ENCODE measurements at regions not wholly inside any gene's neighbourhood (a gene's known extent, or its start where the extent isn't known, plus 50 kb on each side); places are given as distances from the start of the nearest gene placed in this dataset.
"Not testable (repeated sequence)": the region's sequence is repeated elsewhere in the genome, so short reads cannot be mapped to it uniquely, and the experiment has no call there.

DNA sequence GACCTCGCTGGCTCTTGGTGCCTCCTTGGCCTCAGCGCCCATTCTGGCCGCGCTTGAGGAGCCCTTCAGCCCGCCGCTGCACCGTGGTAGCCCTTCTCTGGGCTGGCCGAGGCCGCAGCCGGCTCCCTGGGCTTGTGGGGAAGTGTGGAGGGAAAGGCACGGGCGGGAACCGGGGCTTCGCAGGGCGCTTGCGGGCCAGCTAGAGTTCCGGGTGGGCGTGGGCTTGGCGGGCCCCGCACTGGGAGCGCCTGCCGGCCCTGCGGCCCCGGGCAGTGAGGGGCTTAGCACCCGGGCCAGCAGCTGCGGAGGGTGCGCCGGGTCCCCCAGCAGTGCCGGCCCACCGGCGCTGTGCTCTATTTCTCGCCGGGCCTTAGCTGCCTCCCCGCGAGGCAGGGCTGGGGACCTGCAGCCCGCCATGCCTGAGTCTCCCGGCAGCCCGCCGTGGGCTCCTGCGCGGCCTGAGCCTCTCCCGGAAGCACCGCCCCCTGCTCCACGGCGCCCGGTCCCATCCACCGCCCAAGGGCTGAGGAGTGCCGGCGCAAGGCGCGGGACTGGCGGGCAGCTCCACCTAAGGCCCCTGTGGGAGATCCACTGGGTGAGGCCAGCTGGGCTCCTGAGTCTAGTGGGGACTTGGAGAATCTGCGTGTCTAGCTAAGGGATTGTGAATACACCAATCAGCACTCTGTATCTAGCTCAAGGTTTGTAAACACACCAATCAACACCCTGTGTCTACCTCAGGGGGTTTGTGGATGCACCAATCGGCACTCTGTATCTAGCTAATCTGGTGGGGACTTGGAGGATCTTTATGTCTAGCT, 141.1 kb downstream of the SLCO4C1 start:
- H3K27me3 ChIP-seq; H3K4me1 ChIP-seq; H3K4me3 ChIP-seq; H3K27ac ChIP-seq; H3K36me3 ChIP-seq; H3K9me3 ChIP-seq (replicated peaks); DNase-seq: not testable (repeated sequence)

DNA sequence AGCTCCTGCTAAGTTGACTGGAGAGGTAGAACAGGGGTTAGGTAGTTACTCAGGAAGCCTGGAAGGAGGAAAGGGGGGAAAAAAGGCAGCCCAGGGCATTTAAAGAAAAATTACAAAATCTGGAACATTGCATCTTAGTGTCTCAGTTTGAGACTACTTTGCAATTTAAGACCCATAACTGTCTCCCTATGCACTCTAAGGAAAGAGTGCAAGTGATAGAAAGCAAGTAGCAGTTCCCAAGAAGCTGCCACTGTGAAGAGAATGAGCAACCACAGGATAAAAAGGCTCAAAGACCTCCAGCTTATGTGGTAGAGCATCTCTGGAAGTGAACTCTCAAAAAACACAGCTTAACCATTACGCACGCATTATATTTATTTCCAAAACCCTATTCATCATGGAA, 141.8 kb downstream of the SLCO4C1 start:
- Histone ChIP-seq H3K27ac (no peak overlapping the region), H3K27me3 (no peaks in the 10 kb centered on the region), H3K36me3 (no peaks in the 10 kb centered on the region), H3K4me3 (no peak overlapping the region), H3K9me3 (replicated peaks) (no peaks in the 10 kb centered on the region), H3K4me1 (no peaks in the 10 kb centered on the region)
- no peak for DNase-seq

DNA sequence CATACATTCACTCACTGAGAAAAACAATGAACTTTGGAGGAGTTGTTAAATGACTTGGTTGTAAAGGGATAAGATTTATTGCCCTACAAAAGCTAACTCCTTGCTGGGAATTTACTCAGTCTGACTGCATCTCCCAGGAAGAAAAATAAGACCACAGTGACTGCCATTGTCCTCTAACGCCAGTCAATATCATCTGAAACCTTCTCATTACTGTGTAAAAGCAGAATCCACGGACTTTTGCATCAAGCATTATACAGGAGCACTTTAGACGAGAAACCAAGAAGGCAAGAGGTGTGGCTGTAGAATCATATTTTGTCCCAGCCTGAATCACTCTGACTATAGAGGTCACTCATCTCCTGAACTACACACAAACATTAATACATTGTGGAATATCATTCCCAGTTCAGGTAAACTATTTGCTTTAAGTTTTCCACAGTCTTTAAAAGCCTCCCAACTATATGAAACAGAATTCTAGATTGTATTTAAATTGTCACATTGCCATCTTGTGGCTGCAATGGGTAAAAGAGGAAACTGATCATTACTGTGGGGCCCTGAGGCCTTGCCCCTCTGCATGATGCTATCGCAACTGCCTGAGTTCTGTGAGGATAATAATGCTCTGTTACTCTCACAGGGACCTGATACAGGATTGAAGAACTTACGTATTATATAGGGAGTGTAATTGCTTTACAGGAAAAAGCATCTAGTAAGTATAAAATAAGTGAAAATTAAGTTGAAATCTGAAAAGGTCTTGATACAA, 142.9 kb downstream of the SLCO4C1 start:
- DNase-seq = peak; percentile 7 to 58
- Histone ChIP-seq H3K4me3 (no peak overlapping the region), H3K9me3 (replicated peaks) (no peaks in the 10 kb centered on the region), H3K27me3 (no peaks in the 10 kb centered on the region), H3K36me3 (no peaks in the 10 kb centered on the region), H3K27ac (no peak overlapping the region), H3K4me1 (no peaks in the 10 kb centered on the region)

DNA sequence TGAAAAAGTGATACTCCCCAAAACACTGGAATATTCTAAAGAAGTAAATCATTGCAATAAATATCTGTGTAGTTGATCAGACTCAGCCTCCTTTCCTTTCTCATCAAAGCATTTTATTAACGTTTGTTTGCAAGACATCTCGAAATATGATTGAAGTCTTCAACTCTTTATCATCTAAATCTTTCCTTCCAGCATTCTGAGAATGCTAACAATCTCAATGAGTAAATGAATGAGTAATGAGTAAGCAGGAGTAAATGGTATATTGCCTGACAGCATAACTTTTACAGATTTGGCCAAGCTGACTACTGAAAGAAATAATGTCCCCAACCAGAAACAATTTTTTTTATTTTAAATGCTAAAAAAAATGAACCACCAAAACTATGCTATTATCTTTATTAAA, 157.1 kb downstream of the SLCO4C1 start:
- Histone ChIP-seq H3K27me3 (no peaks in the 10 kb centered on the region), H3K36me3 (no peaks in the 10 kb centered on the region), H3K9me3 (replicated peaks) (no peaks in the 10 kb centered on the region), H3K4me3 (no peak overlapping the region), H3K27ac (no peak overlapping the region), H3K4me1 (no peaks in the 10 kb centered on the region)
- DNase-seq = no peak

DNA sequence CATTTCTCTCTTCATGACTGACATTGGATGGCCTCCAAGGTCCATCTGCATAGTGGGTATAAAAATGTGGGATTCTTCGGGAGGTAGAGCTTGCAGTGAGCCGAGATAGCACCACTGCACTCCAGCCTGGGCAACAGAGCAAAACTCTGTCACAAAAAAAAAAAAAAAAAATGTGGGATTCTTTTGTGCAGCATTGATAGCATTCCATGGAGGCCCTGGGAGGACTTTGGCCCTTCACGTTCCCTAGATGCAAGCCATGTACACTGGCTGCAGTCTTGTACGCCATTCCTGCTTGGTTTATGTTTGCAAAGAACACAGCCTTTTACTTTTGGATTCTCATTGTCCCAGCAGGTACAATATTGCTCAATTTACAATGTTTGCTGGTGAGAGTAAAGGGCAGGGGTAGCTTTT, 157.8 kb downstream of the SLCO4C1 start:
- Histone ChIP-seq H3K27ac (no peak overlapping the region), H3K36me3 (no peaks in the 10 kb centered on the region), H3K4me1 (no peaks in the 10 kb centered on the region), H3K4me3 (no peak overlapping the region), H3K27me3 (no peaks in the 10 kb centered on the region), H3K9me3 (replicated peaks) (no peaks in the 10 kb centered on the region)
- DNase-seq = no peak

DNA sequence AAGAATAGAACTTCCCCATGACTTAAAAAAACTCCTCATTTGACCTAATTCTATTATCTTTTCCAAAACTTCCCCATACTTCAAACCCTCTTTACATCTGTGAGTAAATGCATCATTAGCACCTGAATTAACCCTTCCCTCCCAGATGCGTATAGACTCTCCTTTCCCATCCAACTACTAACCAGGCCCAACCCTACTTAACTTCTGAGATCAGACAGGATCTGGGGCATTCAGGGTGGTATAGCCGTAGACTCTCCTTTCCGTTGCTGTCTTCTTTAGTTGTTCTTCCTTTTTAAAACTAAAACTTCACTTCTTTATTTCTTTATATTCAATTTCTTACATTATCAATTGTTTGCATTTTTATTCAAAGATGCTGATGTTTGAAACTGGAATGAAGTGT, 165.2 kb downstream of the SLCO4C1 start:
- H3K4me1 ChIP-seq = no peaks in the 10 kb centered on the region
- DNase-seq = no peak
- H3K9me3 ChIP-seq (replicated peaks) = no peaks in the 10 kb centered on the region
- no peaks in the 10 kb centered on the region for H3K36me3 ChIP-seq
- no peak overlapping the region for H3K4me3 ChIP-seq
- no peak overlapping the region for H3K27ac ChIP-seq
- no peaks in the 10 kb centered on the region for H3K27me3 ChIP-seq

DNA sequence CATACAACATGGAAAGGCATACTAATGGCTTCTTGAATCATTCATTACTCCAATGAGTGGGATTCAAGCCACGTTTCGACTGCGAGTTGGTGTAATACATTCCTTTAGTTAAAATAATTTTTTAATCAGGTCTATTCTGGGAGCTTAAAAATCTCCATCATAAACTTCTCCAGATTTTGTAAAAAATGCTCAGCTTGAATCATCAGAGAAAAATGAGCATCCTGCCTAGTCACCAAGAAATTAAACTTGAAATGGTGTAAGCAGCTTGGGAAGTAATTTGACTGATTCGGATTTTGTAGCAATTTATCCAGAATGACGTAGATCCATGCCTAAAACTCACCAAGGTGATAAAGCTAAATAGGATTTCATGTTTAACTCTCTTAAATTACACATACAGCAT, 165.7 kb downstream of the SLCO4C1 start:
- no peak overlapping the region for H3K27ac ChIP-seq
- no peaks in the 10 kb centered on the region for H3K36me3 ChIP-seq
- no peaks in the 10 kb centered on the region for H3K27me3 ChIP-seq
- no peaks in the 10 kb centered on the region for H3K4me1 ChIP-seq
- no peak overlapping the region for H3K4me3 ChIP-seq
- H3K9me3 ChIP-seq (replicated peaks) = no peaks in the 10 kb centered on the region
- no peak for DNase-seq

DNA sequence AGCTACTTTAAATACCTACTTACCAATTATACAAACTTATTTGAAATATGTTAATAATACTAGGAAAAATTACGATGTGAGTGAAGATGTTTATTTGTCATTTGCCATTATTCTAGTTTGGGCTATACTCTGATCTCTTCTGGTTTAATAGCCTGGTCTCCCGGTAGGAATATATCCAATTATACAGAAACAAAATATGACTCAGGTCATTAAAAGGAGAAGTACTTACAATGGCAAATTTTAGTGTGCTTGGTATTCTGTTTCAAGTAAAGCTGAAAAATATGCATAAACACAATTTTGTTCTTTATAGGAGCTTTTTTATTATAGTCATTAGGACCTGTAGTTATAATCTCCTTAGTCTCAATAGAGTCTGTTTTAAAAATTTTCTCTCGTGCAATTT, 176.8 kb downstream of the SLCO4C1 start:
- Histone ChIP-seq H3K36me3 (no peaks in the 10 kb centered on the region), H3K9me3 (replicated peaks) (no peaks in the 10 kb centered on the region), H3K27me3 (no peaks in the 10 kb centered on the region), H3K27ac (no peak overlapping the region), H3K4me1 (no peaks in the 10 kb centered on the region), H3K4me3 (no peak overlapping the region)
- no peak for DNase-seq

DNA sequence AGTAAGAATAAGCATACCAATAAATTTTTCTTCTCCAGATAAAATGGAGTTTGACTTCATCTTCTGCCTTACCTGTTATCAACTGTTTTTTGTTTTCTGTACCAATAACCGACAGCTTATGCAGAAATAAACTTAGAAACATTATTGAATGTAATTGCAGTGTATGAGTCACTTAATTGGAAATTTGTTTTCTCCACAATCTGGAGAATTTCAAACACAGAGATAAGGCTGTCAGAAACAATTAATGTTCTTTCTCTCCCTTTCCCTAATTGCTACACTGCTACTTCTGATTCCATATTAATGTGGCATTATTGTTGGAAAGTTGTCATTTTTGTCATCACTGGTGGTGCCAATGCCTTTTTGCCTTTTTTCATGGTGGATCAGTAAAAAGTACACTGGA, 180.3 kb downstream of the SLCO4C1 start:
- Histone ChIP-seq H3K36me3 (no peaks in the 10 kb centered on the region), H3K4me3 (no peak overlapping the region), H3K4me1 (no peaks in the 10 kb centered on the region), H3K9me3 (replicated peaks) (no peaks in the 10 kb centered on the region), H3K27me3 (no peaks in the 10 kb centered on the region), H3K27ac (no peak overlapping the region)
- no peak for DNase-seq

DNA sequence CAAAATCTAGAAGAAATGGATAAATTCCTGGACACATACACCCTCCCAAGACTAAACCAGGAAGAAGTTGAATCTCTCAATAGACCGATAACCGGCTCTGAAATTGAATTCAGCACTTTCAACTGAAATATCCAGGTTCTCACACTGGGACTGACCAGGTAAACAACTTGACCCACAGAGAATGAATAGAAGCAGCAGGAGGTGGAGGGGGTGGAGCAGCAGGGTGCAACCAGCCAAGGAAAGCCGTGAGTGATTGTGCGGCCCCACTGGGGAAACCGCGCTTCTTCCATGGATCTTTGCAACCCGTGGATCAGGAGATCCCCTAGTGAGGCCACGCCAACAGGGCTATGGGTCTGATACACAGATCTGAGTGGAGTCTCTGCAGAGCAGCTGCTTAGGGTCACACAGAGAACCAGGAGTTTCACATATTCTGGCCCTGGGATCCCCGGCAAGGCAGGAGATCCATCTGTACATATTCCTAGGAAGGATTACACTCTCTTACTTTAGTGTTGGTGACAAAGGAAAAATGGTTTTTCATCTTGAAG, 181.5 kb downstream of the SLCO4C1 start:
- no peak overlapping the region for H3K4me3 ChIP-seq
- H3K9me3 ChIP-seq (replicated peaks) = no peaks in the 10 kb centered on the region
- no peak for DNase-seq
- no peaks in the 10 kb centered on the region for H3K27me3 ChIP-seq
- no peaks in the 10 kb centered on the region for H3K36me3 ChIP-seq
- H3K4me1 ChIP-seq = no peaks in the 10 kb centered on the region
- no peak overlapping the region for H3K27ac ChIP-seq

DNA sequence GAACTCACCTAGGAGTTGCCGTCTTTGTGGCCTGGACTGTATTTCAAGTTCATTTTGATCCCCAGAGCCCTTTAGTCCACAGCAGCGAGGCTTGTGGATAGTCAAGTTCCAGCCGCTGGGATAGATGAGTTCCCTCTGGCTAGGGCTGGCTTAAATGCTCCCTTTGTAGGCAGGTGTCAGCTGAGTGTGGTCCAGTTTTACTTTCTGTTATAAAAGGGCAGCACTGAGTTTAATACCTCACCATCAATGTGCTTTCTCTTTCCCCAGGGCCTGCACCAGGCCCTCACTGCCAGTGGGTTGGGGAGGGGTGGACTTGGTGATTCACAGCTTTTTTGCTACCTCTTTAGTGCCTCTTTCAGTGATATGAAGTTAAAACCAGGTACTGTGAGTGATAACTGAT, 188.2 kb downstream of the SLCO4C1 start:
- H3K9me3 ChIP-seq (replicated peaks) = no peaks in the 10 kb centered on the region
- no peak overlapping the region for H3K27ac ChIP-seq
- H3K4me1 ChIP-seq = no peaks in the 10 kb centered on the region
- no peak overlapping the region for H3K4me3 ChIP-seq
- no peaks in the 10 kb centered on the region for H3K27me3 ChIP-seq
- H3K36me3 ChIP-seq = no peaks in the 10 kb centered on the region
- no peak for DNase-seq

DNA sequence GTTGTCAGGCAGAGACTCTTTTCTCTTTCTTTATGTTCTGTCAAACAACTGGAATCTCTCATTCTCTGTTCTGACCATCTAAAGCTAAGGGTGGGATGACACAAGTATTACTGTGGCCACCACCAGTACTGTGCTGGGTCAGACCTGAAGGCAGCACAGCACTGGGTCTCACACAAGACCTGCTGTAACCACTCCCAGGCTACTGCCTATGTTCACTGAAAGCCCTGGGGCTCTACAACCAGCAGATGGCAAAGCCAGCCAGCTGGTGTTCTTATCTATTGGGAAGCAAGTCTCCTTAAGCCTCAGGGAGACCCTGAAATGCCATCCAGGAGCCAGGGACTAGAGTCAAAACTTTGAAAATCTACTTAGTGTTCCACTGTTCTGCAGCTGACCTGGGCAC, 189.5 kb downstream of the SLCO4C1 start:
- H3K36me3 ChIP-seq = no peaks in the 10 kb centered on the region
- H3K4me1 ChIP-seq = no peaks in the 10 kb centered on the region
- H3K27ac ChIP-seq = no peak overlapping the region
- no peak overlapping the region for H3K4me3 ChIP-seq
- no peak for DNase-seq
- H3K9me3 ChIP-seq (replicated peaks) = no peaks in the 10 kb centered on the region
- no peaks in the 10 kb centered on the region for H3K27me3 ChIP-seq

DNA sequence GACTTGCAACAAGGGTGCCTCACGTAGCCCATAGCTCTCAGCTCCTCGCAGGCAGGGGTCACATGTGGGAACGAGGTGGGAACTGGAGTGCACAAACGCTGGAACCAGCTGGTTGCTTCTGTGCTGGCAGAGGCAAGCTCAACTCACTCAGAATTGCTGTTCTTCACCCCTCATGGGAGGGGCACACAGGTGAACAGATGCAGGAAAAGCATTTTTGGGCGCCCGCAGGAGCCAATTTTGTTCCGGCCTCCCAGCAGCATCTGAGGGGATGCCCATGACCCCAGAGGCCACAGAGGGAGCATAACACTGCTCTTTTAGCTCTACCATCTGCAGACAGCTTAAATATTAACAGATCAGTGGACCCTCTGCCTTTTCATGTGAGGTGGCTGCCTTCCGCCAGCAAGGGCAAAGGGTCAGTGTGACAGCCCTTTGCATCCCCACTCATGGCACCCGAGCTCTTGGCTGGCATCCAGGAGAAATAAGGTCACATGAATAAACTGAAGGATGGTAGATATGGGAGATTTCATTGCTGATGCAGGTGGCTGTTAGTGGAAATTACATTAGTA, 196.2 kb downstream of the SLCO4C1 start:
- no peaks in the 10 kb centered on the region for H3K9me3 ChIP-seq (replicated peaks)
- no peaks in the 10 kb centered on the region for H3K27me3 ChIP-seq
- no peak overlapping the region for H3K4me3 ChIP-seq
- no peak for DNase-seq
- no peaks in the 10 kb centered on the region for H3K4me1 ChIP-seq
- H3K36me3 ChIP-seq = no peaks in the 10 kb centered on the region
- H3K27ac ChIP-seq = no peak overlapping the region

DNA sequence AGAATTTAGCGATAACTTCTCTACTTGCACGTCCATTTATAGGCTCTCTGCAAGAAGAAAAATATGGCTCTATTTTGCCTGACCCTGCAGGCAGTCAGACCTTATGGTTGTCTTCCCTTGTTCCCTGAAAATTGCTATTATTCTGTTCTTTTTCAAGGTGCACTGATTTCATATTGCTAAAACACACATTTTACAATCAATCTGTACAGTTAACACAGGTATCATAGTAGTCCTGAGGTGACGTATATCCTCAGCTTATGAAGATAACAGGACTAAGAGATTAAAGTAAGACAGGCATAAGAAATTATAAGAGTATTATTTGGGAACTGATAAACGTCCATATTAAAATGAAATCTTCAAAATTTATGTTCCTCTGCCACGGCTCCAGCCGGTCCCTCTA, 197.0 kb downstream of the SLCO4C1 start:
- H3K27ac ChIP-seq; H3K27me3 ChIP-seq; H3K36me3 ChIP-seq; DNase-seq; H3K4me1 ChIP-seq; H3K9me3 ChIP-seq (replicated peaks); H3K4me3 ChIP-seq: not testable (repeated sequence)

DNA sequence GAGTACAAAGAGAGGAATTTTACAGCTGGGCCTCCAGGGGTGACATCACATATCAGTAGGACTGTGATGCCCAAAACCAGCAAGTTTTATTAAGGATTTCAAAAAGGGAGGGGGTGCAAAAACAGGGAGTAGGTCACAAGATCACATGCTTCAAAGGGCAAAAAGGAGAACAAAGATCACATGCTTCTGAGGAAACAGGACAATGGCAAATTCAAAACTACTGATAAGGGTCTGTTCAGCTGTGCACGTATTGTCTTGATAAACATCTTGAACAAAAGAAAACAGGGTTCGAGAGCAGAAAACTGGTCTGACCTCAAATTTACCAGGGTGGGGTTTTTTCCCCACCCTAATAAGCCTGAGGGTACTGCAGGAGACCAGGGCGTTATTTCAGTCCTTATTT, 197.5 kb downstream of the SLCO4C1 start:
- not testable (repeated sequence) for DNase-seq; H3K9me3 ChIP-seq (replicated peaks); H3K36me3 ChIP-seq; H3K27me3 ChIP-seq; H3K27ac ChIP-seq; H3K4me3 ChIP-seq; H3K4me1 ChIP-seq

All from SJCRH30 (cell line).